ENCODE measurements at regions not wholly inside any gene's neighbourhood (a gene's known extent, or its start where the extent isn't known, plus 50 kb on each side); places are given as distances from the start of the nearest gene placed in this dataset.

GRCh38 chr5:112535356-112535755 lies 116.3 kb upstream of the EPB41L4A start:
- TF ChIP-seq CTCF (IDR thresholded peaks at IDR 0.05) = no peak
- TF ChIP-seq EP300 (IDR thresholded peaks at IDR 0.05) = no peak
- no peak for TF ChIP-seq POLR2AphosphoS5 (IDR thresholded peaks at IDR 0.05)
